ENCODE measurements at regions not wholly inside any gene's neighbourhood (a gene's known extent, or its start where the extent isn't known, plus 50 kb on each side); places are given as distances from the start of the nearest gene placed in this dataset.
"Not testable (repeated sequence)": the region's sequence is repeated elsewhere in the genome, so short reads cannot be mapped to it uniquely, and the experiment has no call there.

DNA sequence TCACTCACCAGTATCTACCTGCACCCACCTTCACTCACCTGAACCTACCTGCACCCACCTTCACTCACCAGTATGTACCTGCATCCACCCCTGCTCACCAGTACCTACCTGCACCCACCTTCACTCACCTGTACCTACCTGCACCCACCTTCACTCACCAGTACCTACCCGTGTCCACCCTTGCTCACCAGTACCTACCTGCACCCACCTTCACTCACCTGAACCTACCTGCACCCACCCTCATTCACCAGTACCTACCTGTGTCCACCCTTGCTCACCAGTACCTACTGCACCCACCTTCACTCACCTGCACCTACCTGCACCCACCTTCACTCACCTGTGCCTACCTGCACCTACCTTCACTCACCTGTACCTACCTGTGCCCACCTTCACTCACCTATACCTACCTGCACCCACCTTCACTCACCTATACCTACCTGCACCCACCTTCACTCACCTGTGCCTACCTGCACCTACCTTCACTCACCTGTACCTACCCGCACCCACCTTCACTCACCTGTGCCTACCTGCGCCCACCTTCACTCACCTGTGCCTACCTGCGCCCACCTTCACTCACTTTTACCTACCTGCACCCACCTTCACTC is 232.1 kb upstream of the ZFP64 start:
- TF ChIP-seq POLR2A (IDR thresholded peaks at IDR 0.05; ENCODE audit: low read depth, low read length); POLR2AphosphoS5 (IDR thresholded peaks at IDR 0.05; ENCODE audit: low read depth, low read length); TAF1 (IDR thresholded peaks at IDR 0.05; ENCODE audit: borderline replicate concordance, low read depth, low read length): not testable (repeated sequence)

All from GM12892 (cell line).